GM21529 (cell line): ENCODE measurements at regions not wholly inside any gene's neighbourhood (a gene's known extent, or its start where the extent isn't known, plus 50 kb on each side); places are given as distances from the start of the nearest gene placed in this dataset.
"Not testable (repeated sequence)": the region's sequence is repeated elsewhere in the genome, so short reads cannot be mapped to it uniquely, and the experiment has no call there.

Experiments
- ATAC-seq: cut with Tn5 transposase; IDR thresholded peaks from one replicate; pipeline ENCODE4 v1.9.1; 2021; ENCODE audit not compliant: unreplicated experiment

- ATAC-seq, result no peak
Measured at GRCh38 chrX:150118476-150118875, 180.2 kb upstream of the EOLA2 start.

GRCh38 chrX:150119323-150119722 is 181.0 kb upstream of the EOLA2 start:
- ATAC-seq, result no peak

- ATAC-seq, result not testable (repeated sequence)
Measured at GRCh38 chrX:150125045-150125444, 186.8 kb upstream of the EOLA2 start.

GRCh38 chrX:150127216-150127615 is 188.9 kb upstream of the EOLA2 start:
- ATAC-seq, result no peak

- no peak for ATAC-seq
Measured at GRCh38 chrX:150143721-150144440, 205.6 kb upstream of the EOLA2 start.

- no peak for ATAC-seq
Measured at GRCh38 chrX:150146271-150146896, 208.1 kb upstream of the EOLA2 start.

GRCh38 chrX:150148749-150149672 is 210.7 kb upstream of the EOLA2 start:
- ATAC-seq, result no peak

GRCh38 chrX:150150076-150150779 is 211.9 kb upstream of the EOLA2 start:
- ATAC-seq, result no peak

- ATAC-seq, result no peak
Measured at GRCh38 chrX:150150780-150151125, 212.4 kb upstream of the MAMLD1 start.

- ATAC-seq, result no peak
Measured at GRCh38 chrX:150152036-150152435, 211.1 kb upstream of the MAMLD1 start.

- no peak for ATAC-seq
Measured at GRCh38 chrX:150152546-150152945, 210.6 kb upstream of the MAMLD1 start.

- ATAC-seq, result no peak
Measured at GRCh38 chrX:150155436-150156035, 207.6 kb upstream of the MAMLD1 start.

- ATAC-seq, result no peak
Measured at GRCh38 chrX:150156615-150157014, 206.5 kb upstream of the MAMLD1 start.

- no peak for ATAC-seq
Measured at GRCh38 chrX:150157291-150157690, 205.8 kb upstream of the MAMLD1 start.

- ATAC-seq, result no peak
Measured at GRCh38 chrX:150158554-150159332, 204.4 kb upstream of the MAMLD1 start.

- ATAC-seq, result no peak
Measured at GRCh38 chrX:150159537-150159936, 203.6 kb upstream of the MAMLD1 start.

GRCh38 chrX:150160656-150161055 is 202.5 kb upstream of the MAMLD1 start:
- ATAC-seq, result no peak

GRCh38 chrX:150161193-150161592 is 201.9 kb upstream of the MAMLD1 start:
- no peak for ATAC-seq

GRCh38 chrX:150162141-150162540 is 201.0 kb upstream of the MAMLD1 start:
- ATAC-seq, result no peak
